IMR-90 (cell line): ENCODE measurements at regions not wholly inside any gene's neighbourhood (a gene's known extent, or its start where the extent isn't known, plus 50 kb on each side); places are given as distances from the start of the nearest gene placed in this dataset.

ENCODE experiments used
- ATAC-seq: fragments of 200-7000 bp; cut with Tn5 transposase; 2 replicates; pipeline ENCODE4 v1.9.1; 2020; ENCODE audit warnings: low read depth, mild to moderate bottlenecking, moderate library complexity
- BruUV-seq: library from RNA; stranded (reverse); fragments of 400-500 nt; replicated peaks from 2 replicates; lab custom pipeline; 2021; lab: Mats Ljungman, UMichigan
- CTCF ChIA-PET: fragments of 300-600 bp; formaldehyde crosslinking; extraction: SDS; loops from one replicate; lab custom pipeline; 2021; ENCODE audit warnings: antibody characterized with exemption; lab: Yijun Ruan, JAX
- POLR2A ChIA-PET: fragments of 300-600 bp; sonication (Branson Sonifier 250); formaldehyde crosslinking; loops from one replicate; lab custom pipeline; 2022; ENCODE audit warnings: antibody characterized with exemption; ENCODE audit not compliant: unreplicated experiment; lab: Charles Lee
- DNase-seq: peaks from one replicate; pipeline ENCODE4 v3.0.0; 2013
- H2AFZ ChIP-seq: replicated peaks from 2 replicates; pipeline ENCODE3; 2013; ENCODE audit warnings: low read length, mild to moderate bottlenecking; ENCODE audit not compliant: poor library complexity
- H2AK5ac ChIP-seq: 2 replicates; pipeline ENCODE4 v1.6.1; 2013; ENCODE audit warnings: low read depth, low read length, inconsistent platforms
- H2AK9ac ChIP-seq: replicated peaks from 2 replicates; pipeline ENCODE3; 2013; ENCODE audit warnings: mild to moderate bottlenecking, low read depth, low read length, moderate library complexity; ENCODE audit not compliant: poor library complexity
- H2BK120ac ChIP-seq: 2 replicates; pipeline ENCODE4 v1.6.1; 2013; ENCODE audit warnings: low read depth, low read length, inconsistent platforms
- H2BK15ac ChIP-seq: 3 replicates; pipeline ENCODE4 v1.6.1; 2013; ENCODE audit warnings: low read depth, low read length, inconsistent platforms
- H2BK20ac ChIP-seq: 2 replicates; pipeline ENCODE4 v1.6.1; 2013; ENCODE audit warnings: low read depth, mild to moderate bottlenecking, inconsistent platforms, low read length, moderate library complexity
- H2BK5ac ChIP-seq: 2 replicates; pipeline ENCODE4 v1.6.1; 2013; ENCODE audit warnings: mild to moderate bottlenecking, low read depth, low read length, inconsistent platforms; ENCODE audit not compliant: poor library complexity, severe bottlenecking
- H3K14ac ChIP-seq: replicated peaks from 2 replicates; pipeline ENCODE4 v1.6.1; 2013; ENCODE audit warnings: low read depth, low read length, inconsistent platforms
- H3K18ac ChIP-seq: 2 replicates; pipeline ENCODE4 v1.6.1; 2013; ENCODE audit warnings: low read depth, low read length, control low read depth
- H3K23ac ChIP-seq: 2 replicates; pipeline ENCODE4 v1.6.1; 2013; ENCODE audit warnings: low read depth, low read length, inconsistent platforms
- H3K27ac ChIP-seq: 2 replicates; pipeline ENCODE4 v1.5.1; 2013; ENCODE audit warnings: mild to moderate bottlenecking, control low read depth, low read length; ENCODE audit not compliant: insufficient read depth
- H3K27me3 ChIP-seq: 2 replicates; pipeline ENCODE4 v1.6.1; 2013; ENCODE audit warnings: low read length; ENCODE audit not compliant: control insufficient read depth, insufficient read depth
- H3K36me3 ChIP-seq: 2 replicates; pipeline ENCODE4 v1.6.1; 2013; ENCODE audit warnings: low read length, mixed read lengths; ENCODE audit not compliant: control insufficient read depth, insufficient read depth
- H3K4ac ChIP-seq: 2 replicates; pipeline ENCODE4 v1.6.1; 2013; ENCODE audit warnings: low read depth, low read length, inconsistent platforms
- H3K4me1 ChIP-seq: 2 replicates; pipeline ENCODE4 v1.6.1; 2013; ENCODE audit warnings: low read length, mixed read lengths; ENCODE audit not compliant: control insufficient read depth, insufficient read depth
- H3K4me2 ChIP-seq: 2 replicates; pipeline ENCODE4 v1.6.1; 2013; ENCODE audit warnings: low read depth, mild to moderate bottlenecking, control low read depth, low read length, moderate library complexity
- H3K4me3 ChIP-seq: 2 replicates; pipeline ENCODE4 v1.5.1; 2013; ENCODE audit warnings: low read depth, mild to moderate bottlenecking, control low read depth, low read length, moderate library complexity; ENCODE audit not compliant: insufficient read depth
- H3K56ac ChIP-seq: 2 replicates; pipeline ENCODE4 v1.6.1; 2013; ENCODE audit warnings: low read length, inconsistent platforms; ENCODE audit not compliant: insufficient read depth; ENCODE audit errors: extremely low read depth
- H3K79me1 ChIP-seq, 2 experiments: 2 replicates each; pipeline ENCODE4 v1.6.1; 2013; ENCODE audit warnings: low read length in 2 of 2, inconsistent platforms in 1 of 2, low read depth in 1 of 2
- H3K9ac ChIP-seq: 2 replicates; pipeline ENCODE4 v1.6.1; 2013; ENCODE audit warnings: low read depth, low read length, control low read depth
- H3K9me1 ChIP-seq: 2 replicates; pipeline ENCODE4 v1.6.1; 2013; ENCODE audit warnings: low read length, inconsistent platforms; ENCODE audit not compliant: insufficient read depth
- H3K9me3 ChIP-seq: 2 replicates; pipeline ENCODE4 v1.6.1; 2013; ENCODE audit warnings: low read length; ENCODE audit not compliant: control insufficient read depth, insufficient read depth
- H4K20me1 ChIP-seq: 2 replicates; pipeline ENCODE4 v1.6.1; 2013; ENCODE audit warnings: low read length, inconsistent platforms; ENCODE audit not compliant: insufficient read depth
- H4K5ac ChIP-seq: 2 replicates; pipeline ENCODE4 v1.6.1; 2013; ENCODE audit warnings: mild to moderate bottlenecking, low read depth, low read length, control low read depth
- H4K8ac ChIP-seq, 2 experiments: 2 replicates each; pipeline ENCODE4 v1.6.1; 2013; ENCODE audit warnings: low read depth in 2 of 2, low read length in 2 of 2, control low read depth in 1 of 2, inconsistent platforms in 1 of 2
- H4K91ac ChIP-seq: 2 replicates; pipeline ENCODE4 v1.6.1; 2013; ENCODE audit warnings: low read depth, low read length, inconsistent platforms; ENCODE audit not compliant: insufficient read depth
- CEBPB ChIP-seq: IDR thresholded peaks from 2 replicates; pipeline ENCODE4 v1.6.1; 2012; ENCODE audit warnings: low read depth, low read length, improper control_type of control experiment
- POLR2A ChIP-seq: IDR thresholded peaks from 2 replicates; pipeline ENCODE4 v1.6.1; 2012; ENCODE audit warnings: mild to moderate bottlenecking, low read depth, low read length
- WGBS, 2 experiments: methylation state at CpG; one replicate each; pipeline versions ENCODE4 v1.1.5 to v1.1.7; 2013; ENCODE audit warnings: missing lambda C conversion rate in 2 of 2; ENCODE audit not compliant: insufficient read length in 1 of 2; ENCODE audit errors: extremely low coverage in 2 of 2; 5-methylcytosine and 5-hydroxymethylcytosine counted together
- dilution Hi-C: fragments of 300-500 bp; cut with HindIII; formaldehyde crosslinking; loops from one replicate; pipeline ENCODE4 v1.14.3; 2018; ENCODE audit warnings: low sequenced_read_pairs; ENCODE audit not compliant: unreplicated experiment
- in situ Hi-C: fragments of 300-500 bp; cut with MboI; formaldehyde crosslinking; loops from 3 replicates; pipeline ENCODE4 v1.14.3; 2019; ENCODE audit warnings: low sequenced_read_pairs, inconsistent platforms, mixed read lengths
- intact Hi-C: fragments of 100-400 bp; cut with micrococcal nuclease; formaldehyde crosslinking; loops from 2 replicates; pipeline ENCODE4 v1.10.0; 2022

GRCh38 chr16:86322283-86322682, 188.0 kb upstream of the FOXF1 start:
- peaks cover 9% of the 10 kb centered on the region for H3K4me1 ChIP-seq
- intact Hi-C loops (no loop called here), in situ Hi-C loops (loop anchor here (25.0 kb wide), 1 partner anchor 510 kb away; no protein-coding TSS in a partner anchor), dilution Hi-C loops (no loop called here)
- ChIA-PET CTCF (no interaction called here), POLR2A (no interaction called here)
- no peaks in the 10 kb centered on the region for H3K36me3 ChIP-seq
- H3K9me1 ChIP-seq, result 0 out of 2 replicates have a peak, but pooled peaks cover 9% of the 10 kb centered on the region
- no peak overlapping the region for H3K14ac ChIP-seq
- no peaks in the 10 kb centered on the region for H4K20me1 ChIP-seq
- peaks cover 7% of the 10 kb centered on the region for H3K9me3 ChIP-seq
- BruUV-seq, result no TSS peak
- H3K23ac ChIP-seq, result no peak overlapping the region
- H2BK20ac ChIP-seq, result 0 out of 2 replicates have a peak overlapping the region, but pooled peaks have one; percentile 39
- H2AFZ ChIP-seq, result peak overlapping the region; percentile 8
- peak overlapping the region; percentile 28; the same call in 1 of the 3 replicates for H2BK15ac ChIP-seq
- H3K4ac ChIP-seq, result peak overlapping the region; percentile 10; the same call in 1 of the 2 replicates
- no peak overlapping the region; the same call in 1 of the 2 replicates for H2BK120ac ChIP-seq
- H4K8ac ChIP-seq, result peak overlapping the region in 1 of 2 experiments; percentile 45; a peak in 1 of 4 replicates
- no peak overlapping the region for H2AK9ac ChIP-seq
- 80% methylated on average over 4 of the region's 6 CpGs; no CpG with 5 or more reads in 1 of the 2 experiments for WGBS, 2 experiments
- H3K27me3 ChIP-seq, result peaks cover 6% of the 10 kb centered on the region; the same call in 1 of the 2 replicates
- H3K4me2 ChIP-seq, result no peak overlapping the region
- H2AK5ac ChIP-seq, result no peak overlapping the region; the same call in 1 of the 2 replicates
- H4K5ac ChIP-seq, result no peak overlapping the region
- H3K79me1 ChIP-seq, result no peaks in the 10 kb centered on the region
- H3K18ac ChIP-seq, result no peak overlapping the region
- no peak overlapping the region for H4K91ac ChIP-seq
- 0 out of 2 replicates have a peak, but pooled peaks have one; percentile 1 for TF ChIP-seq CEBPB
- TF ChIP-seq POLR2A, result no peak
- H3K4me3 ChIP-seq, result no peak overlapping the region
- no peak overlapping the region for H2BK5ac ChIP-seq
- no peak overlapping the region for H3K9ac ChIP-seq
- ATAC-seq (no peak), DNase-seq (no peak)
- no peak overlapping the region for H3K27ac ChIP-seq
- H3K56ac ChIP-seq, result no peak overlapping the region
